ENCODE measurements at regions not wholly inside any gene's neighbourhood (a gene's known extent, or its start where the extent isn't known, plus 50 kb on each side); places are given as distances from the start of the nearest gene placed in this dataset.
"Not testable (repeated sequence)": the region's sequence is repeated elsewhere in the genome, so short reads cannot be mapped to it uniquely, and the experiment has no call there.

GRCh38 chr12:93235881-93236280 lies 141.8 kb upstream of the NUDT4 start:
- H3K4me3 ChIP-seq (ENCODE audit: severe bottlenecking), result no peak overlapping the region
- no peaks in the 10 kb centered on the region for H3K36me3 ChIP-seq (ENCODE audit: low read depth)
- no peak for TF ChIP-seq CTCF (IDR thresholded peaks at IDR 0.05; ENCODE audit: poor library complexity, severe bottlenecking)
- H3K27ac ChIP-seq (ENCODE audit: poor library complexity, severe bottlenecking), result no peak overlapping the region
- DNase-seq (ENCODE audit: low spot score) (no peak), ATAC-seq (ENCODE audit: low read depth) (no peak)
- peaks cover 3% of the 10 kb centered on the region for H3K4me1 ChIP-seq (ENCODE audit: insufficient read depth, poor library complexity, severe bottlenecking)
- no peaks in the 10 kb centered on the region for H3K27me3 ChIP-seq (ENCODE audit: insufficient read depth, poor library complexity, severe bottlenecking)
- no peaks in the 10 kb centered on the region for H3K9me3 ChIP-seq (ENCODE audit: severe bottlenecking)

GRCh38 chr12:93237235-93237915 lies 140.3 kb upstream of the NUDT4 start:
- DNase-seq (ENCODE audit: low spot score), result no peak
- Histone ChIP-seq H3K4me3 (ENCODE audit: severe bottlenecking) (no peak overlapping the region), H3K36me3 (ENCODE audit: low read depth) (no peaks in the 10 kb centered on the region), H3K9me3 (ENCODE audit: severe bottlenecking) (no peaks in the 10 kb centered on the region), H3K27ac (ENCODE audit: poor library complexity, severe bottlenecking) (no peak overlapping the region), H3K27me3 (ENCODE audit: insufficient read depth, poor library complexity, severe bottlenecking) (no peaks in the 10 kb centered on the region), H3K4me1 (ENCODE audit: insufficient read depth, poor library complexity, severe bottlenecking) (peaks cover 3% of the 10 kb centered on the region)
- no peak for TF ChIP-seq CTCF (IDR thresholded peaks at IDR 0.05; ENCODE audit: poor library complexity, severe bottlenecking)
- no peak for ATAC-seq (ENCODE audit: low read depth)

GRCh38 chr12:93238512-93239262 lies 139.0 kb upstream of the NUDT4 start:
- H3K4me1 ChIP-seq (ENCODE audit: insufficient read depth, poor library complexity, severe bottlenecking); H3K4me3 ChIP-seq (ENCODE audit: severe bottlenecking); H3K36me3 ChIP-seq (ENCODE audit: low read depth); ATAC-seq (ENCODE audit: low read depth); DNase-seq (ENCODE audit: low spot score); H3K27ac ChIP-seq (ENCODE audit: poor library complexity, severe bottlenecking); H3K9me3 ChIP-seq (ENCODE audit: severe bottlenecking); H3K27me3 ChIP-seq (ENCODE audit: insufficient read depth, poor library complexity, severe bottlenecking): not testable (repeated sequence)

GRCh38 chr12:93239789-93240188 lies 137.9 kb upstream of the NUDT4 start:
- not testable (repeated sequence) for H3K36me3 ChIP-seq (ENCODE audit: low read depth); H3K9me3 ChIP-seq (ENCODE audit: severe bottlenecking); ATAC-seq (ENCODE audit: low read depth); H3K27me3 ChIP-seq (ENCODE audit: insufficient read depth, poor library complexity, severe bottlenecking); DNase-seq (ENCODE audit: low spot score); H3K4me3 ChIP-seq (ENCODE audit: severe bottlenecking); H3K27ac ChIP-seq (ENCODE audit: poor library complexity, severe bottlenecking)
- peaks cover 14% of the 10 kb centered on the region for H3K4me1 ChIP-seq (ENCODE audit: insufficient read depth, poor library complexity, severe bottlenecking)

- DNase-seq (ENCODE audit: low spot score) (no peak), ATAC-seq (ENCODE audit: low read depth) (no peak)
- Histone ChIP-seq H3K27me3 (ENCODE audit: insufficient read depth, poor library complexity, severe bottlenecking) (no peaks in the 10 kb centered on the region), H3K4me3 (ENCODE audit: severe bottlenecking) (no peak overlapping the region), H3K9me3 (ENCODE audit: severe bottlenecking) (no peaks in the 10 kb centered on the region), H3K27ac (ENCODE audit: poor library complexity, severe bottlenecking) (no peak overlapping the region), H3K36me3 (ENCODE audit: low read depth) (no peaks in the 10 kb centered on the region), H3K4me1 (ENCODE audit: insufficient read depth, poor library complexity, severe bottlenecking) (peaks cover 15% of the 10 kb centered on the region)
- no peak for TF ChIP-seq CTCF (IDR thresholded peaks at IDR 0.05; ENCODE audit: poor library complexity, severe bottlenecking)
These were observed 135.4 kb upstream of the NUDT4 start for GRCh38 chr12:93242154-93242972.
